ENCODE measurements at regions not wholly inside any gene's neighbourhood (a gene's known extent, or its start where the extent isn't known, plus 50 kb on each side); places are given as distances from the start of the nearest gene placed in this dataset.

DNA sequence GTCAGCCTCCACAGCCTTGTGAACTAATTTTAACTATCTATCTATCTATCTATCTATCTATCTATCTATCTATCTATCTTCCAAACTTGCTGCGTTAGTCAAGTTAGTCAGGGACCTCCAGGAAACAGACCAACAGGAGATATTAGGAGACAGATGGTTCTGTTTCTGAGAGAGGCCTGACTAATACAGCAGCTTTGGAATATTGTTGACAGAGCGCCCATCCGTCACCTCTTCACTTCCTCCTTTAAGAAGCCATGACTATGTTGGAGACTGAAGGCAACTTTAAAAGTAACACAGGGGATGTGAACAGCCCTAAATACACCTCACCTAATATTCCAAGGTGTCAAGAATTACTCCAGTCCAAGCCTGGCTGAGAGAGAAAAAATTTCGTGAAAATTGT lies 280.9 kb upstream of the IGFBP3 start:
- no peak for DNase-seq (ENCODE audit: low spot score in 2 of 2)
- intact Hi-C loops (cut with DNase I; ENCODE audit: low total_unique reads): no loop called here
- 89 to 91% methylated on average over 4 of the region's 4 CpGs for WGBS, 2 donors
- TF ChIP-seq POLR2A (IDR thresholded peaks at IDR 0.05) (no peak), CTCF (IDR thresholded peaks at IDR 0.05) (no peak)
- no peak overlapping the region for H3K4me3 ChIP-seq (ENCODE audit: low read depth, poor library complexity, severe bottlenecking)

GRCh38 chr7:46198701-46199100 lies 277.6 kb upstream of the IGFBP3 start:
- DNase-seq (ENCODE audit: low spot score in 2 of 2): no peak
- H3K4me3 ChIP-seq (ENCODE audit: low read depth, poor library complexity, severe bottlenecking): no peak overlapping the region
- intact Hi-C loops (cut with DNase I; ENCODE audit: low total_unique reads): no loop called here
- 82 to 85% methylated on average over 1 of the region's 1 CpG for WGBS, 2 donors
- TF ChIP-seq POLR2A (IDR thresholded peaks at IDR 0.05) (no peak), CTCF (IDR thresholded peaks at IDR 0.05) (no peak)

GRCh38 chr7:46197785-46198540 lies 276.9 kb upstream of the IGFBP3 start:
- H3K4me3 ChIP-seq (ENCODE audit: low read depth, poor library complexity, severe bottlenecking): no peak overlapping the region
- 92% methylated on average over 7 of the region's 7 CpGs for WGBS, 2 donors
- intact Hi-C loops (cut with DNase I; ENCODE audit: low total_unique reads): no loop called here
- TF ChIP-seq POLR2A (IDR thresholded peaks at IDR 0.05): no peak
- no peak for TF ChIP-seq CTCF (IDR thresholded peaks at IDR 0.05)
- DNase-seq (ENCODE audit: low spot score in 2 of 2): no peak

- DNase-seq (ENCODE audit: low spot score in 2 of 2): no peak
- 52 to 69% methylated on average over 3 of the region's 3 CpGs for WGBS, 2 donors
- TF ChIP-seq CTCF (IDR thresholded peaks at IDR 0.05) (no peak), POLR2A (IDR thresholded peaks at IDR 0.05) (no peak)
- H3K4me3 ChIP-seq (ENCODE audit: low read depth, poor library complexity, severe bottlenecking): no peak overlapping the region
- intact Hi-C loops (cut with DNase I; ENCODE audit: low total_unique reads): no loop called here
Measured at GRCh38 chr7:46195934-46196333, 274.9 kb upstream of the IGFBP3 start.

GRCh38 chr7:46192271-46192670 lies 271.2 kb upstream of the IGFBP3 start:
- TF ChIP-seq CTCF (IDR thresholded peaks at IDR 0.05) (no peak), POLR2A (IDR thresholded peaks at IDR 0.05) (no peak)
- WGBS, 2 donors: 70 to 74% methylated on average over 3 of the region's 3 CpGs
- no peak overlapping the region for H3K4me3 ChIP-seq (ENCODE audit: low read depth, poor library complexity, severe bottlenecking)
- DNase-seq (ENCODE audit: low spot score in 2 of 2): no peak
- intact Hi-C loops (cut with DNase I; ENCODE audit: low total_unique reads): no loop called here

DNA sequence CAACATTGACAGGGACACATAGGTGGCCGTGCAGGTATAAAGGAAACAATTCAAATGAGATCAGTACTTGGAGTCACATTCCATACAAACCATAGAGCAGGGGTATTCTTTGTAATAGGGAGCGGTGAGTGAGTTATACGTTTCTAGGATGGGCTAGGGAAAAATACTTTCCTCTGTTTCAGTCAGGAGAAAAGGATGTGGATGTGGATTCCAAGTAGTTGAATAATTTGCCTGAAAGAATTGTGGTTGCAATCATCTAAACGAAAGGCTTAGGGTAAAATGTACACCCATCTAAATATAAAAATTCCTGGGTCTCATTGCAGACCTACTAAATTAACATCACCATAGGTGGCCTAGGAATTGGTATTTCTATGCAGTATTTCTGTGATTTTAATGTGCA lies 270.7 kb upstream of the IGFBP3 start:
- intact Hi-C loops (cut with DNase I; ENCODE audit: low total_unique reads): no loop called here
- 87 to 92% methylated on average over 4 of the region's 4 CpGs for WGBS, 2 donors
- DNase-seq (ENCODE audit: low spot score in 2 of 2): no peak
- H3K4me3 ChIP-seq (ENCODE audit: low read depth, poor library complexity, severe bottlenecking): no peak overlapping the region
- no peak for TF ChIP-seq POLR2A (IDR thresholded peaks at IDR 0.05)
- TF ChIP-seq CTCF (IDR thresholded peaks at IDR 0.05): no peak
